ENCODE measurements at regions not wholly inside any gene's neighbourhood (a gene's known extent, or its start where the extent isn't known, plus 50 kb on each side); places are given as distances from the start of the nearest gene placed in this dataset.
"Not testable (repeated sequence)": the region's sequence is repeated elsewhere in the genome, so short reads cannot be mapped to it uniquely, and the experiment has no call there.

GRCh38 chr12:114141921-114142564 is 175.9 kb upstream of the RBM19 start:
- intact Hi-C loops (cut with DNase I), result no loop called here
- DNase-seq, result no peak

GRCh38 chr12:114140576-114140975 is 174.5 kb upstream of the RBM19 start:
- intact Hi-C loops (cut with DNase I), result no loop called here
- no peak for DNase-seq

- intact Hi-C loops (cut with DNase I), result no loop called here
- DNase-seq, result no peak
Observed at GRCh38 chr12:114136631-114137030, 170.5 kb upstream of the RBM19 start.

GRCh38 chr12:114134922-114135321 is 168.8 kb upstream of the RBM19 start:
- DNase-seq, result no peak
- intact Hi-C loops (cut with DNase I), result no loop called here

- intact Hi-C loops (cut with DNase I), result no loop called here
- no peak for DNase-seq
Observed at GRCh38 chr12:114131824-114132223, 165.7 kb upstream of the RBM19 start.

- intact Hi-C loops (cut with DNase I), result no loop called here
- no peak for DNase-seq
Observed at GRCh38 chr12:114123108-114123507, 157.0 kb upstream of the RBM19 start.

GRCh38 chr12:114122016-114122415 is 155.9 kb upstream of the RBM19 start:
- intact Hi-C loops (cut with DNase I), result no loop called here
- no peak for DNase-seq

- intact Hi-C loops (cut with DNase I), result no loop called here
Observed at GRCh38 chr12:114119316-114119715, 153.2 kb upstream of the RBM19 start.

GRCh38 chr12:114096461-114096860 is 130.3 kb upstream of the RBM19 start:
- DNase-seq, result no peak
- intact Hi-C loops (cut with DNase I), result no loop called here

More at GRCh38 chr12:114119316-114119715, 153.2 kb upstream of the RBM19 start:
- DNase-seq, result no peak

- intact Hi-C loops (cut with DNase I), result no loop called here
- DNase-seq, result no peak
Observed at GRCh38 chr12:114093520-114093919, 127.4 kb upstream of the RBM19 start.

- intact Hi-C loops (cut with DNase I), result no loop called here
- DNase-seq, result no peak
Observed at GRCh38 chr12:114092981-114093380, 126.9 kb upstream of the RBM19 start.

- intact Hi-C loops (cut with DNase I), result no loop called here
- DNase-seq, result no peak
Observed at GRCh38 chr12:114090211-114090610, 124.1 kb upstream of the RBM19 start.

- intact Hi-C loops (cut with DNase I), result no loop called here
- no peak for DNase-seq
Observed at GRCh38 chr12:114073076-114073475, 107.0 kb upstream of the RBM19 start.

GRCh38 chr12:114069507-114069906 is 103.4 kb upstream of the RBM19 start:
- DNase-seq, result no peak
- intact Hi-C loops (cut with DNase I), result no loop called here

GRCh38 chr12:114064497-114064896 is 98.4 kb upstream of the RBM19 start:
- no peak for DNase-seq
- intact Hi-C loops (cut with DNase I), result no loop called here

GRCh38 chr12:114064034-114064433 is 97.9 kb upstream of the RBM19 start:
- DNase-seq; intact Hi-C loops (cut with DNase I): not testable (repeated sequence)

GRCh38 chr12:114063435-114063834 is 97.3 kb upstream of the RBM19 start:
- no peak for DNase-seq
- intact Hi-C loops (cut with DNase I), result no loop called here

- intact Hi-C loops (cut with DNase I); DNase-seq: not testable (repeated sequence)
Observed at GRCh38 chr12:114056351-114056750, 90.2 kb upstream of the RBM19 start.

GRCh38 chr12:114054982-114055381 is 88.9 kb upstream of the RBM19 start:
- DNase-seq, result no peak
- intact Hi-C loops (cut with DNase I), result no loop called here

GRCh38 chr12:114046236-114046998 is 80.3 kb upstream of the RBM19 start:
- no peak for DNase-seq
- intact Hi-C loops (cut with DNase I), result no loop called here

GRCh38 chr12:114045349-114045748 is 79.2 kb upstream of the RBM19 start:
- no peak for DNase-seq
- intact Hi-C loops (cut with DNase I), result no loop called here

- intact Hi-C loops (cut with DNase I), result no loop called here
- DNase-seq, result no peak
Observed at GRCh38 chr12:114041590-114041989, 75.5 kb upstream of the RBM19 start.
